ENCODE measurements at regions not wholly inside any gene's neighbourhood (a gene's known extent, or its start where the extent isn't known, plus 50 kb on each side); places are given as distances from the start of the nearest gene placed in this dataset.
A peak's percentile ranks its signal among the peaks of the same experiment; 100 is the strongest.

DNA sequence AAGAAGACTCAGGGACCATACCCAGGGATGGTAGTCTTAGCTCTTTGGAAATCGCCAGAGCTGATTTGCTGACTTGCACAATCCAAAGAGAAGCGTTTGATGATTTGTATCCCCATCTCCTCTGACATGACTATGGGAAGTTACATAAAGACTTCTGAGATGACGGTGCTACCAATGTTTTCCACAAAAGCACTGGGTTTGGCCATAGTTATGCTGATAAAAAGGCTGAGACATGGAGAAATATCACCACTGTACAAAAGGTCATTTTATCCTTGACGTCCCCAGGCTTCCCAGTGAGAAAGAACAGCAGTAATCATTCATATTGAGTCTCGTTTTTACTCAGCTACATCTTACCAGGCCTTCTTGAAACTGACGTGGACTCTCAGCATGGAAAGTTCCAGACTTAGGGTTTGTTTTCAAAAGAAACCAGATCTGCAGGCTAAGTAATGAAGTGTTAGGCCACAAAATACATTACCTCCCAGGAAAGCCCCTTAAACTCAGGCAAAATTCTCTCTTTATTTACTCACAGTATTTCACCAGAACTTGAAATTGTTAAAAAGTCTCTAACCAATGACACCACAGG, 370.3 kb upstream of the JARID2 start:
- DNase-seq (ENCODE audit: extremely low spot score, unreplicated experiment) = no peak
- Mint-ChIP-seq H3K27me3 (ENCODE audit: unreplicated experiment) (no peaks in the 10 kb centered on the region), H3K4me1 (ENCODE audit: unreplicated experiment) (peaks cover 23% of the 10 kb centered on the region)

GRCh38 chr6:14876778-14877613, 368.9 kb upstream of the JARID2 start:
- H3K36me3 Mint-ChIP-seq (ENCODE audit: unreplicated experiment) = no peaks in the 10 kb centered on the region
- no peak for DNase-seq (ENCODE audit: extremely low spot score, unreplicated experiment)
- no peaks in the 10 kb centered on the region for H3K9me3 Mint-ChIP-seq (ENCODE audit: unreplicated experiment)
- TF ChIP-seq, protein P1, sequence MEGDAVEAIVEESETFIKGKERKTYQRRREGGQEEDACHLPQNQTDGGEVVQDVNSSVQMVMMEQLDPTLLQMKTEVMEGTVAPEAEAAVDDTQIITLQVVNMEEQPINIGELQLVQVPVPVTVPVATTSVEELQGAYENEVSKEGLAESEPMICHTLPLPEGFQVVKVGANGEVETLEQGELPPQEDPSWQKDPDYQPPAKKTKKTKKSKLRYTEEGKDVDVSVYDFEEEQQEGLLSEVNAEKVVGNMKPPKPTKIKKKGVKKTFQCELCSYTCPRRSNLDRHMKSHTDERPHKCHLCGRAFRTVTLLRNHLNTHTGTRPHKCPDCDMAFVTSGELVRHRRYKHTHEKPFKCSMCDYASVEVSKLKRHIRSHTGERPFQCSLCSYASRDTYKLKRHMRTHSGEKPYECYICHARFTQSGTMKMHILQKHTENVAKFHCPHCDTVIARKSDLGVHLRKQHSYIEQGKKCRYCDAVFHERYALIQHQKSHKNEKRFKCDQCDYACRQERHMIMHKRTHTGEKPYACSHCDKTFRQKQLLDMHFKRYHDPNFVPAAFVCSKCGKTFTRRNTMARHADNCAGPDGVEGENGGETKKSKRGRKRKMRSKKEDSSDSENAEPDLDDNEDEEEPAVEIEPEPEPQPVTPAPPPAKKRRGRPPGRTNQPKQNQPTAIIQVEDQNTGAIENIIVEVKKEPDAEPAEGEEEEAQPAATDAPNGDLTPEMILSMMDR (IDR thresholded peaks at IDR 0.05) = no peak
- no peaks in the 10 kb centered on the region for H3K27me3 Mint-ChIP-seq (ENCODE audit: unreplicated experiment)
- peak overlapping the region; percentile 89 for H3K27ac Mint-ChIP-seq (ENCODE audit: unreplicated experiment)
- peaks cover 36% of the 10 kb centered on the region for H3K4me1 Mint-ChIP-seq (ENCODE audit: unreplicated experiment)
- peak overlapping the region; percentile 38 for H3K4me3 Mint-ChIP-seq (ENCODE audit: unreplicated experiment)

More for the DNA sequence above, 370.3 kb upstream of the JARID2 start:
- TF ChIP-seq, protein P1 (IDR thresholded peaks at IDR 0.05) = no peak
- H3K27ac Mint-ChIP-seq (ENCODE audit: unreplicated experiment) = no peak overlapping the region
- H3K36me3 Mint-ChIP-seq (ENCODE audit: unreplicated experiment) = no peaks in the 10 kb centered on the region
- no peak overlapping the region for H3K4me3 Mint-ChIP-seq (ENCODE audit: unreplicated experiment)
- H3K9me3 Mint-ChIP-seq (ENCODE audit: unreplicated experiment) = no peaks in the 10 kb centered on the region

GRCh38 chr6:14877758-14878157, 368.1 kb upstream of the JARID2 start:
- Mint-ChIP-seq H3K36me3 (ENCODE audit: unreplicated experiment) (no peaks in the 10 kb centered on the region), H3K4me1 (ENCODE audit: unreplicated experiment) (peaks cover 43% of the 10 kb centered on the region), H3K4me3 (ENCODE audit: unreplicated experiment) (no peak overlapping the region), H3K9me3 (ENCODE audit: unreplicated experiment) (no peaks in the 10 kb centered on the region), H3K27ac (ENCODE audit: unreplicated experiment) (peak overlapping the region; percentile 89), H3K27me3 (ENCODE audit: unreplicated experiment) (no peaks in the 10 kb centered on the region)
- TF ChIP-seq, protein P1 (IDR thresholded peaks at IDR 0.05) = no peak
- no peak for DNase-seq (ENCODE audit: extremely low spot score, unreplicated experiment)

GRCh38 chr6:14880052-14880451, 365.8 kb upstream of the JARID2 start:
- no peak for DNase-seq (ENCODE audit: extremely low spot score, unreplicated experiment)
- H3K9me3 Mint-ChIP-seq (ENCODE audit: unreplicated experiment) = no peaks in the 10 kb centered on the region
- TF ChIP-seq, protein P1 (IDR thresholded peaks at IDR 0.05) = no peak
- no peaks in the 10 kb centered on the region for H3K36me3 Mint-ChIP-seq (ENCODE audit: unreplicated experiment)
- peaks cover 61% of the 10 kb centered on the region for H3K4me1 Mint-ChIP-seq (ENCODE audit: unreplicated experiment)
- peak overlapping the region; percentile 47 for H3K27ac Mint-ChIP-seq (ENCODE audit: unreplicated experiment)
- H3K27me3 Mint-ChIP-seq (ENCODE audit: unreplicated experiment) = no peaks in the 10 kb centered on the region
- H3K4me3 Mint-ChIP-seq (ENCODE audit: unreplicated experiment) = no peak overlapping the region

GRCh38 chr6:14880677-14881076, 365.2 kb upstream of the JARID2 start:
- no peaks in the 10 kb centered on the region for H3K27me3 Mint-ChIP-seq (ENCODE audit: unreplicated experiment)
- H3K9me3 Mint-ChIP-seq (ENCODE audit: unreplicated experiment) = no peaks in the 10 kb centered on the region
- TF ChIP-seq, protein P1 (IDR thresholded peaks at IDR 0.05) = no peak
- H3K36me3 Mint-ChIP-seq (ENCODE audit: unreplicated experiment) = no peaks in the 10 kb centered on the region
- peaks cover 61% of the 10 kb centered on the region for H3K4me1 Mint-ChIP-seq (ENCODE audit: unreplicated experiment)
- H3K4me3 Mint-ChIP-seq (ENCODE audit: unreplicated experiment) = no peak overlapping the region
- DNase-seq (ENCODE audit: extremely low spot score, unreplicated experiment) = no peak
- peak overlapping the region; percentile 47 for H3K27ac Mint-ChIP-seq (ENCODE audit: unreplicated experiment)

All from osteocyte (in vitro differentiated cells).